ENCODE measurements at regions not wholly inside any gene's neighbourhood (a gene's known extent, or its start where the extent isn't known, plus 50 kb on each side); places are given as distances from the start of the nearest gene placed in this dataset.
"Not testable (repeated sequence)": the region's sequence is repeated elsewhere in the genome, so short reads cannot be mapped to it uniquely, and the experiment has no call there.

DNA sequence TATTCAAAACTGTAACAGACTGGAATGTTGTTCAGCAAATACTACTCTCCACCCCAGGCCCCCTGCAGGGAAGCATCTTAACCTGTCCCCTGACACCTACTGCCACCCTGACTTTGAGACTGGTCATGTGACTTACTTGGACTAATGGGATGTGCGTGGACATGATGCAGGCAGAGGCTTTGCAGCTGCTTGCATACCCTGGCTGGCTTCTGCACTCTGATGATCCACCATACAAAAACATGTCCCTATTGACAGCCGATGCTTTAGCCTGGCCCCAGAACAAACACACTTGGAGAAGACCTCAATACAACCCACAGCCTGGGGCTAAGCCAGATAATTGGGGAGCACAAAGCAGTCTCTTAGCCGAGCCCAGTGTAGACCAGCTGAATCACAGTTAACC is 180.5 kb downstream of the ATP6V0E2 start:
- H3K4me3 Mint-ChIP-seq, result not testable (repeated sequence)

More for the DNA sequence above, 180.5 kb downstream of the ATP6V0E2 start:
- H4K8ac ChIP-seq (replicated peaks; ENCODE audit: insufficient read length, low read depth, low read length); H3K14ac ChIP-seq (ENCODE audit: insufficient read depth, low read length); H3K18ac ChIP-seq (ENCODE audit: insufficient read length, low read depth, low read length); H3K79me1 ChIP-seq (ENCODE audit: insufficient read depth, low read depth, low read length, poor library complexity, severe bottlenecking); H4K5ac ChIP-seq (ENCODE audit: insufficient read length, low read depth, low read length); H3K23me2 ChIP-seq (ENCODE audit: insufficient read length, low read depth, low read length, poor library complexity, severe bottlenecking); H3K27me3 ChIP-seq (ENCODE audit: insufficient read depth, low read length); H3K79me2 ChIP-seq (ENCODE audit: insufficient read depth, low read length); H4K20me1 ChIP-seq (ENCODE audit: control insufficient read depth, insufficient read depth, insufficient read length); H3K4me2 ChIP-seq (ENCODE audit: insufficient read depth, insufficient read length, low read length); H2AFZ ChIP-seq (ENCODE audit: low read length); H3K4me1 Mint-ChIP-seq; H3K56ac ChIP-seq (ENCODE audit: insufficient read length, low read depth, low read length); H2BK20ac ChIP-seq (ENCODE audit: low read depth, low read length, poor library complexity, severe bottlenecking); H3K9me3 ChIP-seq (ENCODE audit: control insufficient read depth, low read depth, low read length); H3K23ac ChIP-seq (ENCODE audit: insufficient read length, low read depth, low read length); H3K27ac ChIP-seq (ENCODE audit: insufficient read length, low read depth, low read length); H2BK120ac ChIP-seq (ENCODE audit: low read depth, low read length, poor library complexity, severe bottlenecking); H2BK5ac ChIP-seq (ENCODE audit: insufficient read length, low read length); H2AK5ac ChIP-seq (ENCODE audit: insufficient read length, low read length); H2BK12ac ChIP-seq (ENCODE audit: insufficient read length, low read depth, low read length); H2BK15ac ChIP-seq (ENCODE audit: low read depth, low read length); DNase-seq; H3K9me3 Mint-ChIP-seq; H3K9ac ChIP-seq (ENCODE audit: extremely low read depth, insufficient read length, low read length); H3K27ac Mint-ChIP-seq; H3K4ac ChIP-seq (ENCODE audit: low read depth, low read length); H3K4me1 ChIP-seq (ENCODE audit: insufficient read depth, low read length); H4K91ac ChIP-seq (ENCODE audit: insufficient read length, low read depth, low read length); H3T11ph ChIP-seq (ENCODE audit: low read length); H3K36me3 Mint-ChIP-seq (ENCODE audit: insufficient read depth in 1 of 3, low read depth in 3 of 3): not testable (repeated sequence)
- WGBS (ENCODE audit: extremely low coverage, insufficient read length, low lambda C conversion rate), result no CpG with 5 or more reads among the region's 3 CpGs
- peaks cover 64% of the 10 kb centered on the region for H3K27me3 Mint-ChIP-seq (ENCODE audit: low read depth)
